ENCODE measurements at regions not wholly inside any gene's neighbourhood (a gene's known extent, or its start where the extent isn't known, plus 50 kb on each side); places are given as distances from the start of the nearest gene placed in this dataset.
"Not testable (repeated sequence)": the region's sequence is repeated elsewhere in the genome, so short reads cannot be mapped to it uniquely, and the experiment has no call there.

- POLR2A ChIA-PET = no interaction called here
- Histone ChIP-seq H3K36me3 (ENCODE audit: control insufficient read depth, insufficient read depth, low read length) (no peaks in the 10 kb centered on the region), H3K4me3 (ENCODE audit: low read depth, low read length) (no peak overlapping the region), H3K27me3 (ENCODE audit: control insufficient read depth, insufficient read depth, low read length) (no peaks in the 10 kb centered on the region)
- CTCF ChIA-PET = no interaction called here
- no peak for DNase-seq (ENCODE audit: low read depth)
- no peak for TF ChIP-seq CTCF (IDR thresholded peaks at IDR 0.05; ENCODE audit: insufficient read depth, low read depth, low read length)
These were observed 391.8 kb downstream of the PRELID2 start for GRCh38 chr5:145443366-145443765.

GRCh38 chr5:145442661-145443060 lies 392.5 kb downstream of the PRELID2 start:
- CTCF ChIA-PET; POLR2A ChIA-PET; H3K4me3 ChIP-seq (ENCODE audit: low read depth, low read length); H3K36me3 ChIP-seq (ENCODE audit: control insufficient read depth, insufficient read depth, low read length); H3K27me3 ChIP-seq (ENCODE audit: control insufficient read depth, insufficient read depth, low read length); DNase-seq (ENCODE audit: low read depth): not testable (repeated sequence)

GRCh38 chr5:145441228-145441627 lies 393.9 kb downstream of the PRELID2 start:
- ChIA-PET CTCF (no interaction called here), POLR2A (no interaction called here)
- H3K36me3 ChIP-seq (ENCODE audit: control insufficient read depth, insufficient read depth, low read length) = no peaks in the 10 kb centered on the region
- no peak for TF ChIP-seq CTCF (IDR thresholded peaks at IDR 0.05; ENCODE audit: insufficient read depth, low read depth, low read length)
- no peaks in the 10 kb centered on the region for H3K27me3 ChIP-seq (ENCODE audit: control insufficient read depth, insufficient read depth, low read length)
- no peak overlapping the region for H3K4me3 ChIP-seq (ENCODE audit: low read depth, low read length)
- no peak for DNase-seq (ENCODE audit: low read depth)

- Histone ChIP-seq H3K27me3 (ENCODE audit: control insufficient read depth, insufficient read depth, low read length) (no peaks in the 10 kb centered on the region), H3K4me3 (ENCODE audit: low read depth, low read length) (no peak overlapping the region), H3K36me3 (ENCODE audit: control insufficient read depth, insufficient read depth, low read length) (no peaks in the 10 kb centered on the region)
- TF ChIP-seq CTCF (IDR thresholded peaks at IDR 0.05; ENCODE audit: insufficient read depth, low read depth, low read length) = no peak
- CTCF ChIA-PET = no interaction called here
- POLR2A ChIA-PET = no interaction called here
- no peak for DNase-seq (ENCODE audit: low read depth)
These were observed 397.5 kb downstream of the PRELID2 start for GRCh38 chr5:145437627-145438026.

GRCh38 chr5:145433077-145433476 lies 402.1 kb downstream of the PRELID2 start:
- no peak for DNase-seq (ENCODE audit: low read depth)
- ChIA-PET POLR2A (no interaction called here), CTCF (no interaction called here)
- no peaks in the 10 kb centered on the region for H3K27me3 ChIP-seq (ENCODE audit: control insufficient read depth, insufficient read depth, low read length)
- no peaks in the 10 kb centered on the region for H3K36me3 ChIP-seq (ENCODE audit: control insufficient read depth, insufficient read depth, low read length)
- H3K4me3 ChIP-seq (ENCODE audit: low read depth, low read length) = no peak overlapping the region
- TF ChIP-seq CTCF (IDR thresholded peaks at IDR 0.05; ENCODE audit: insufficient read depth, low read depth, low read length) = no peak

- POLR2A ChIA-PET = no interaction called here
These were observed 406.0 kb downstream of the PRELID2 start for GRCh38 chr5:145429170-145429569.

More at GRCh38 chr5:145429170-145429569, 406.0 kb downstream of the PRELID2 start:
- H3K36me3 ChIP-seq (ENCODE audit: control insufficient read depth, insufficient read depth, low read length) = no peaks in the 10 kb centered on the region
- no peak for DNase-seq (ENCODE audit: low read depth)
- no peak overlapping the region for H3K4me3 ChIP-seq (ENCODE audit: low read depth, low read length)
- H3K27me3 ChIP-seq (ENCODE audit: control insufficient read depth, insufficient read depth, low read length) = no peaks in the 10 kb centered on the region
- TF ChIP-seq CTCF (IDR thresholded peaks at IDR 0.05; ENCODE audit: insufficient read depth, low read depth, low read length) = no peak
- CTCF ChIA-PET = no interaction called here
